HepG2 (cell line): ENCODE measurements at regions not wholly inside any gene's neighbourhood (a gene's known extent, or its start where the extent isn't known, plus 50 kb on each side); places are given as distances from the start of the nearest gene placed in this dataset.
A peak's percentile ranks its signal among the peaks of the same experiment; 100 is the strongest.

Experiments
- CREBL2 ChIP-seq: sonication (generic); formaldehyde crosslinking; IDR thresholded peaks from 2 replicates; pipeline ENCODE4 v1.8.1; 2023; ENCODE audit warnings: missing genetic modification reagents, mild to moderate bottlenecking, borderline replicate concordance
- EED ChIP-seq: sonication (generic); formaldehyde crosslinking; IDR thresholded peaks from 2 replicates; pipeline ENCODE4 v1.5.0; 2020; ENCODE audit warnings: mild to moderate bottlenecking, missing genetic modification reagents
- ELF4 ChIP-seq: sonication (generic); formaldehyde crosslinking; IDR thresholded peaks from 2 replicates; pipeline ENCODE4 v1.5.0; 2020; ENCODE audit warnings: missing genetic modification reagents, mild to moderate bottlenecking, moderate library complexity, borderline replicate concordance
- FOXO4 ChIP-seq: sonication (generic); formaldehyde crosslinking; conservative IDR thresholded peaks from 2 replicates; pipeline ENCODE4 v1.8.1; 2023; ENCODE audit warnings: missing genetic modification reagents
- MEIS2 ChIP-seq: sonication (generic); formaldehyde crosslinking; IDR thresholded peaks from 2 replicates; pipeline ENCODE4 v1.9.0; 2021; ENCODE audit warnings: mild to moderate bottlenecking, missing genetic modification reagents
- REXO4 ChIP-seq: sonication (generic); formaldehyde crosslinking; IDR thresholded peaks from 2 replicates; pipeline ENCODE4 v1.8.0; 2022; ENCODE audit warnings: missing genetic modification reagents, mild to moderate bottlenecking, borderline replicate concordance
- STAG1 ChIP-seq: sonication (generic); formaldehyde crosslinking; IDR thresholded peaks from 2 replicates; pipeline ENCODE4 v1.4.0; 2020; ENCODE audit warnings: missing genetic modification reagents
- TARDBP ChIP-seq: sonication (generic); formaldehyde crosslinking; IDR thresholded peaks from 2 replicates; pipeline ENCODE4 v1.8.0; 2022; ENCODE audit warnings: mild to moderate bottlenecking, missing genetic modification reagents
- THYN1 ChIP-seq: sonication (generic); formaldehyde crosslinking; IDR thresholded peaks from 2 replicates; pipeline ENCODE4 v1.8.1; 2023; ENCODE audit warnings: low read depth, mild to moderate bottlenecking, moderate library complexity, missing genetic modification reagents, borderline replicate concordance
- ZBTB3 ChIP-seq: sonication (generic); formaldehyde crosslinking; IDR thresholded peaks from 2 replicates; pipeline ENCODE4 v1.4.0; 2020; ENCODE audit warnings: low read depth, mild to moderate bottlenecking, moderate library complexity, missing genetic modification reagents, borderline replicate concordance
- ZBTB38 ChIP-seq: sonication (generic); formaldehyde crosslinking; IDR thresholded peaks from 2 replicates; pipeline ENCODE4 v1.5.1; 2020; ENCODE audit warnings: mild to moderate bottlenecking, missing genetic modification reagents
- ZKSCAN5 ChIP-seq: sonication (generic); formaldehyde crosslinking; IDR thresholded peaks from 2 replicates; pipeline ENCODE4 v1.5.1; 2020; ENCODE audit warnings: mild to moderate bottlenecking, missing genetic modification reagents
- ZMYM4 ChIP-seq: sonication (generic); formaldehyde crosslinking; IDR thresholded peaks from 2 replicates; pipeline ENCODE4 v1.8.1; 2023; ENCODE audit warnings: mild to moderate bottlenecking, missing genetic modification reagents
- ZNF224 ChIP-seq: sonication (generic); formaldehyde crosslinking; IDR thresholded peaks from 2 replicates; pipeline ENCODE4 v1.5.0; 2020; ENCODE audit warnings: mild to moderate bottlenecking, missing genetic modification reagents
- ZNF234 ChIP-seq: sonication (generic); formaldehyde crosslinking; conservative IDR thresholded peaks from 2 replicates; pipeline ENCODE4 v1.5.1; 2020; ENCODE audit warnings: mild to moderate bottlenecking, missing genetic modification reagents
- ZNF460 ChIP-seq: sonication (generic); formaldehyde crosslinking; IDR thresholded peaks from 2 replicates; pipeline ENCODE4 v1.5.1; 2020; ENCODE audit warnings: missing genetic modification reagents, mild to moderate bottlenecking, borderline replicate concordance
- ZNF75D ChIP-seq: sonication (generic); formaldehyde crosslinking; IDR thresholded peaks from 2 replicates; pipeline ENCODE4 v1.8.1; 2023; ENCODE audit warnings: missing genetic modification reagents, mild to moderate bottlenecking, borderline replicate concordance
- ZNF772 ChIP-seq: sonication (generic); formaldehyde crosslinking; IDR thresholded peaks from 2 replicates; pipeline ENCODE4 v1.5.0; 2020; ENCODE audit warnings: mild to moderate bottlenecking, missing genetic modification reagents
- ZNF841 ChIP-seq: sonication (generic); formaldehyde crosslinking; IDR thresholded peaks from 2 replicates; pipeline ENCODE4 v1.8.1; 2023; ENCODE audit warnings: missing genetic modification reagents, borderline replicate concordance
- ZNF878 ChIP-seq: sonication (generic); formaldehyde crosslinking; IDR thresholded peaks from 2 replicates; pipeline ENCODE4 v1.8.1; 2023; ENCODE audit warnings: mild to moderate bottlenecking, missing genetic modification reagents, moderate library complexity
- ZSCAN31 ChIP-seq: sonication (generic); formaldehyde crosslinking; IDR thresholded peaks from 2 replicates; pipeline ENCODE4 v1.5.0; 2020; ENCODE audit warnings: low read depth, mild to moderate bottlenecking, missing genetic modification reagents
- TF ChIP-seq, protein P1 (sequence below): sonication (generic); formaldehyde crosslinking; IDR thresholded peaks from 2 replicates; pipeline ENCODE4 v1.5.0; 2020; ENCODE audit warnings: mild to moderate bottlenecking, missing genetic modification reagents
- TF ChIP-seq, protein P2 (sequence below): sonication (generic); formaldehyde crosslinking; IDR thresholded peaks from 2 replicates; pipeline ENCODE4 v1.5.1; 2020; ENCODE audit warnings: missing genetic modification reagents, mild to moderate bottlenecking, borderline replicate concordance
- TF ChIP-seq, protein P3 (sequence below): sonication (generic); formaldehyde crosslinking; IDR thresholded peaks from 2 replicates; pipeline ENCODE4 v1.8.1; 2022; ENCODE audit warnings: mild to moderate bottlenecking, missing genetic modification reagents

- TF ChIP-seq ZNF224 (CRISPR knock-in tag): no peak
- peak; percentile 93; the same call in 1 of the 2 replicates for TF ChIP-seq CREBL2
- 0 out of 2 replicates have a peak, but pooled peaks have one; percentile 41 for TF ChIP-seq ELF4 (CRISPR knock-in tag)
- TF ChIP-seq STAG1: no peak
- 0 out of 2 replicates have a peak, but pooled peaks have one; percentile 75 for TF ChIP-seq ZNF234 (CRISPR knock-in tag)
- TF ChIP-seq, protein P1, sequence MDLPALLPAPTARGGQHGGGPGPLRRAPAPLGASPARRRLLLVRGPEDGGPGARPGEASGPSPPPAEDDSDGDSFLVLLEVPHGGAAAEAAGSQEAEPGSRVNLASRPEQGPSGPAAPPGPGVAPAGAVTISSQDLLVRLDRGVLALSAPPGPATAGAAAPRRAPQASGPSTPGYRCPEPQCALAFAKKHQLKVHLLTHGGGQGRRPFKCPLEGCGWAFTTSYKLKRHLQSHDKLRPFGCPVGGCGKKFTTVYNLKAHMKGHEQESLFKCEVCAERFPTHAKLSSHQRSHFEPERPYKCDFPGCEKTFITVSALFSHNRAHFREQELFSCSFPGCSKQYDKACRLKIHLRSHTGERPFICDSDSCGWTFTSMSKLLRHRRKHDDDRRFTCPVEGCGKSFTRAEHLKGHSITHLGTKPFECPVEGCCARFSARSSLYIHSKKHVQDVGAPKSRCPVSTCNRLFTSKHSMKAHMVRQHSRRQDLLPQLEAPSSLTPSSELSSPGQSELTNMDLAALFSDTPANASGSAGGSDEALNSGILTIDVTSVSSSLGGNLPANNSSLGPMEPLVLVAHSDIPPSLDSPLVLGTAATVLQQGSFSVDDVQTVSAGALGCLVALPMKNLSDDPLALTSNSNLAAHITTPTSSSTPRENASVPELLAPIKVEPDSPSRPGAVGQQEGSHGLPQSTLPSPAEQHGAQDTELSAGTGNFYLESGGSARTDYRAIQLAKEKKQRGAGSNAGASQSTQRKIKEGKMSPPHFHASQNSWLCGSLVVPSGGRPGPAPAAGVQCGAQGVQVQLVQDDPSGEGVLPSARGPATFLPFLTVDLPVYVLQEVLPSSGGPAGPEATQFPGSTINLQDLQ (CRISPR knock-in tag): no peak; the same call in 1 of the 2 replicates
- peak; percentile 89; the same call in 1 of the 2 replicates for TF ChIP-seq ZBTB38 (CRISPR knock-in tag)
- 0 out of 2 replicates have a peak, but pooled peaks have one; percentile 46 for TF ChIP-seq THYN1 (CRISPR knock-in tag)
- no peak for TF ChIP-seq ZNF772
- TF ChIP-seq ZKSCAN5 (CRISPR knock-in tag): 0 out of 2 replicates have a peak, but pooled peaks have one; percentile 14
- peak; percentile 98; the same call in 1 of the 2 replicates for TF ChIP-seq EED
- 0 out of 2 replicates have a peak, but pooled peaks have one; percentile 88 for TF ChIP-seq ZNF878 (CRISPR knock-in tag)
- TF ChIP-seq FOXO4: 0 out of 2 replicates have a peak, but pooled peaks have one; percentile 91
- no peak for TF ChIP-seq ZBTB3 (CRISPR knock-in tag)
- TF ChIP-seq, protein P2, sequence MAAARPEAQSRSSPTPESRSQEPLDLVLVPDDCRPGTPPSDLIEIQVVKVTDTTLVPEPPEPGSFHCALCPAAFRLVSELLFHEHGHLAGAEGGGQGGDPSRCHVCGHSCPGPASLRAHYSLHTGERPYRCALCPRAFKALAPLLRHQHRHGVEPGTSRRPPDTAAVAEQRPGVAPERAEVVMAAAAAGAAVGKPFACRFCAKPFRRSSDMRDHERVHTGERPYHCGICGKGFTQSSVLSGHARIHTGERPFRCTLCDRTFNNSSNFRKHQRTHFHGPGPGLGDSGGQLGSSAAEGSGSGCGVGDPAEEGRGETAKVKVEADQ (CRISPR knock-in tag): 0 out of 2 replicates have a peak, but pooled peaks have one; percentile 49
- TF ChIP-seq MEIS2 (CRISPR knock-in tag): no peak
- no peak for TF ChIP-seq TARDBP (CRISPR knock-in tag)
- TF ChIP-seq ZNF460 (CRISPR knock-in tag): no peak
- peak; percentile 96; the same call in 1 of the 2 replicates for TF ChIP-seq ZNF841 (CRISPR knock-in tag)
- 0 out of 2 replicates have a peak, but pooled peaks have one; percentile 70 for TF ChIP-seq REXO4
- TF ChIP-seq ZNF75D: peak; percentile 88; the same call in 1 of the 2 replicates
- 0 out of 2 replicates have a peak, but pooled peaks have one; percentile 4 for TF ChIP-seq ZMYM4 (CRISPR knock-in tag)
- TF ChIP-seq, protein P3, sequence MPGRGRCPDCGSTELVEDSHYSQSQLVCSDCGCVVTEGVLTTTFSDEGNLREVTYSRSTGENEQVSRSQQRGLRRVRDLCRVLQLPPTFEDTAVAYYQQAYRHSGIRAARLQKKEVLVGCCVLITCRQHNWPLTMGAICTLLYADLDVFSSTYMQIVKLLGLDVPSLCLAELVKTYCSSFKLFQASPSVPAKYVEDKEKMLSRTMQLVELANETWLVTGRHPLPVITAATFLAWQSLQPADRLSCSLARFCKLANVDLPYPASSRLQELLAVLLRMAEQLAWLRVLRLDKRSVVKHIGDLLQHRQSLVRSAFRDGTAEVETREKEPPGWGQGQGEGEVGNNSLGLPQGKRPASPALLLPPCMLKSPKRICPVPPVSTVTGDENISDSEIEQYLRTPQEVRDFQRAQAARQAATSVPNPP (CRISPR knock-in tag): peak; percentile 90; the same call in 1 of the 2 replicates
- TF ChIP-seq ZSCAN31: peak; percentile 88
Measured at GRCh38 chr3:194070220-194070633, 65.7 kb upstream of the HES1 start (continued).
